ENCODE measurements at regions not wholly inside any gene's neighbourhood (a gene's known extent, or its start where the extent isn't known, plus 50 kb on each side); places are given as distances from the start of the nearest gene placed in this dataset.
A peak's percentile ranks its signal among the peaks of the same experiment; 100 is the strongest.

GRCh38 chr3:28138043-28138610 lies 103.3 kb upstream of the CMC1 start:
- Mint-ChIP-seq H3K9me3 (ENCODE audit: unreplicated experiment) (no peaks in the 10 kb centered on the region), H3K36me3 (ENCODE audit: insufficient read depth, unreplicated experiment) (no peaks in the 10 kb centered on the region), H3K27me3 (ENCODE audit: insufficient read depth, unreplicated experiment) (no peaks in the 10 kb centered on the region), H3K4me1 (ENCODE audit: insufficient read depth, unreplicated experiment) (no peaks in the 10 kb centered on the region), H3K27ac (ENCODE audit: low read depth, unreplicated experiment) (no peak overlapping the region), H3K4me3 (ENCODE audit: unreplicated experiment) (no peak overlapping the region)
- TF ChIP-seq CTCF (IDR thresholded peaks at IDR 0.05; ENCODE audit: unreplicated experiment), result no peak
- no peak for DNase-seq (ENCODE audit: unreplicated experiment)
- intact Hi-C loops (cut with micrococcal nuclease), result no loop called here
- POLR2A ChIA-PET, result no interaction called here
- no TSS peak for BruUV-seq (replicated peaks)
- CTCF ChIA-PET, result no interaction called here

- Mint-ChIP-seq H3K4me1 (ENCODE audit: insufficient read depth, unreplicated experiment) (no peaks in the 10 kb centered on the region), H3K36me3 (ENCODE audit: insufficient read depth, unreplicated experiment) (no peaks in the 10 kb centered on the region), H3K27ac (ENCODE audit: low read depth, unreplicated experiment) (no peak overlapping the region), H3K9me3 (ENCODE audit: unreplicated experiment) (no peaks in the 10 kb centered on the region), H3K27me3 (ENCODE audit: insufficient read depth, unreplicated experiment) (no peaks in the 10 kb centered on the region), H3K4me3 (ENCODE audit: unreplicated experiment) (no peak overlapping the region)
- BruUV-seq (replicated peaks), result no TSS peak
- intact Hi-C loops (cut with micrococcal nuclease), result no loop called here
- TF ChIP-seq CTCF (IDR thresholded peaks at IDR 0.05; ENCODE audit: unreplicated experiment), result no peak
- no peak for DNase-seq (ENCODE audit: unreplicated experiment)
- ChIA-PET POLR2A (interaction anchor here (1.1 kb wide), 1 partner anchor 382 kb away, joined by 3 read pairs; no protein-coding TSS in a partner anchor), CTCF (no interaction called here)
Observed at GRCh38 chr3:28139288-28139687, 102.1 kb upstream of the CMC1 start.

GRCh38 chr3:28139967-28140634 lies 101.3 kb upstream of the CMC1 start:
- DNase-seq (ENCODE audit: unreplicated experiment), result peak; percentile 18
- BruUV-seq (replicated peaks), result no TSS peak
- Mint-ChIP-seq H3K27ac (ENCODE audit: low read depth, unreplicated experiment) (no peak overlapping the region), H3K36me3 (ENCODE audit: insufficient read depth, unreplicated experiment) (no peaks in the 10 kb centered on the region), H3K4me1 (ENCODE audit: insufficient read depth, unreplicated experiment) (no peaks in the 10 kb centered on the region), H3K4me3 (ENCODE audit: unreplicated experiment) (no peak overlapping the region), H3K27me3 (ENCODE audit: insufficient read depth, unreplicated experiment) (no peaks in the 10 kb centered on the region), H3K9me3 (ENCODE audit: unreplicated experiment) (no peaks in the 10 kb centered on the region)
- no peak for TF ChIP-seq CTCF (IDR thresholded peaks at IDR 0.05; ENCODE audit: unreplicated experiment)
- ChIA-PET CTCF (no interaction called here), POLR2A (interaction anchor here (0.9 to 1.1 kb wide), 3 partner anchors 9 to 383 kb away, joined by 3 read pairs; no protein-coding TSS in a partner anchor)
- intact Hi-C loops (cut with micrococcal nuclease), result no loop called here

- H3K4me3 Mint-ChIP-seq (ENCODE audit: unreplicated experiment), result no peak overlapping the region
- CTCF ChIA-PET, result no interaction called here
- H3K4me1 Mint-ChIP-seq (ENCODE audit: insufficient read depth, unreplicated experiment), result no peaks in the 10 kb centered on the region
- no peak for TF ChIP-seq CTCF (IDR thresholded peaks at IDR 0.05; ENCODE audit: unreplicated experiment)
- POLR2A ChIA-PET, result interaction anchor here (1.1 kb wide), 1 partner anchor 90 kb away, joined by 3 read pairs; no protein-coding TSS in a partner anchor
- no TSS peak for BruUV-seq (replicated peaks)
- no peaks in the 10 kb centered on the region for H3K9me3 Mint-ChIP-seq (ENCODE audit: unreplicated experiment)
- H3K36me3 Mint-ChIP-seq (ENCODE audit: insufficient read depth, unreplicated experiment), result no peaks in the 10 kb centered on the region
- DNase-seq (ENCODE audit: unreplicated experiment), result no peak
- no peaks in the 10 kb centered on the region for H3K27me3 Mint-ChIP-seq (ENCODE audit: insufficient read depth, unreplicated experiment)
- no peak overlapping the region for H3K27ac Mint-ChIP-seq (ENCODE audit: low read depth, unreplicated experiment)
- intact Hi-C loops (cut with micrococcal nuclease), result no loop called here
Observed at GRCh38 chr3:28140664-28141063, 100.8 kb upstream of the CMC1 start.
